GM19452 (cell line): ENCODE measurements at regions not wholly inside any gene's neighbourhood (a gene's known extent, or its start where the extent isn't known, plus 50 kb on each side); places are given as distances from the start of the nearest gene placed in this dataset.
"Not testable (repeated sequence)": the region's sequence is repeated elsewhere in the genome, so short reads cannot be mapped to it uniquely, and the experiment has no call there.

Experiments
- ATAC-seq: cut with Tn5 transposase; IDR thresholded peaks from one replicate; pipeline ENCODE4 v1.9.1; 2021; ENCODE audit not compliant: unreplicated experiment

DNA sequence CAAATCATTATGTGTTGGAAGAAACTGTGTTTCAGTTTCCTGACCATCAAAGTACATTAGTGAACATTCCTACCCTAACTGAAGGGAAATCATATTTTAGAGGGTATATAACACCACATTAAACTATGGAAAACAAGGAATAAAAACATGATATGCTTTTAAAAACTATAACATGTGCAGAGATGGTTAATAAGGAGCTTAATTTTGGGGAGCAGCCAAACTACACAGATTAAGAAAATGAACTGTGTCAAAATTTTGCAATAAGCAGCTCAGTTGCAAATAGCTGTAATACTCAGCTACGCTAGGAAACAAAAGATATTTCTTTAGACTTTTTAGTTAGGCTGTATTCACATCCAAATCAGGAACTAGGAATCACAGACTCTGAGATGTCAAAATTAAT is 1115.7 kb upstream of the CELF2 start:
- ATAC-seq = no peak

DNA sequence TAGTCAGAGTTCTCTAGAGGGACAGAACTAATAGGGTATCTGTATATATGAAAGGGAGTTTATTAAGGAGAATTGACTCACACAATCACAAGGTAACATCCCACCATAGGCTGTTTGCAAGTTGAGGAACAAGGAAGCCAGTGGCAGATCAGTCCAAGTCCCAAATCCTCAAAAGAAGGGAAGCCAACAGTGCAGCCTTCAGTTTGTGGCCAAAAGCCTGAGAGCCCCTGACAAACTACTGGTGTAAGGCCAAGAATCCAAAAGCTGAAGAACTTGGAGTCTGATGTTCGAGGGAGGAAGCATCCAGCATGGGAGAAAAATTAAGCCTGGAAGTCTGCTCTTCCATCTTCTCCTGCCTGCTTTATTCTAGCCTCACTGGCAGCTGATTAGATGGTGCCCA is 1107.2 kb upstream of the CELF2 start:
- ATAC-seq = no peak

DNA sequence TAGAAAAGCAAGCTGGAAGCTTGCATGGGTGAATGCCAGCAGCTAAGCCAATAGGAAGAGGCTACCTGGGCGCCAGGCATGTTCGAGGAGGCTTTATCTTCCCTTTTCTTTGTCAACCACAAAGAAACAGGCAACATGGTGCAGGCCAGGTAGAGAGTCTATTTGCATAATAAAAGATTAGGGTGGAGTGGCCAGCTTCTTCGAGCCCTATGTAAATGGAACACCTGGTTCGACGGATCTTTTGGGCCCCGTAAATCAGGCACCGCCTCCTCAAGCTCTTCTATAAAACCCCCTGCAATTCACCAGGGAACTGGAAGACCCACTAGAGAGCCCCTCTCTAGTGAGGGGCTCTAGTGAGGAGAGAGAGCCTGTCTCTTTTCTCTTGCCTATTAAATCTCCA is 1106.2 kb upstream of the CELF2 start:
- no peak for ATAC-seq

DNA sequence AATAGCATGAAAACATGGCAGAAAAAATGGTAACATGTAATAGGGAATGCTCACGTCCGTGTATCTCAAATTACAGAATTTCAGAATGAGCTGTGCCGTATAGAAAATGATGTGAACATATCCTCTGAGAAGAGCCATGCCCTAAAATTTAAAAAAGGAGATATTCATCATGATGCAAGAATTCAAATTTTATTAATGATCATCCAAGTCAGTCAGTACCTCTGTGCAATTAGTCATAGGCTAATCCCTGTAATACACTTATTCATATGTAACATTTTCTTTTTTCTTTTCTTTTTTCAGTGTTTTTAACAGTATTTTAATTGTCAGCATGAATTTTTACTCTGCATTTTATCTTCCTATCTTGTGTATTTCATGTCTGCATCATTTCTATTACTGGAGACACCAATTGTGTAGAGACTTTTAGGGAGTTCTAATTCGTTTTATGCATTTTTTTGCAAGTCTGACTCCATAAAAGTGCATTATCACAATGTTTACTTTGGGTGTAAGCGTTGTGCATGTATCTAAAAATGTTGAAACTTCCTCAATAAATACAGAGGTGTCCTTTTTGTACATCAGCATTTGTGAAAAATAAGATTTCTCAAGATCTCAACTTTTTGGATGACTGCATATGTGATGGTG is 1103.7 kb upstream of the CELF2 start:
- ATAC-seq = no peak

DNA sequence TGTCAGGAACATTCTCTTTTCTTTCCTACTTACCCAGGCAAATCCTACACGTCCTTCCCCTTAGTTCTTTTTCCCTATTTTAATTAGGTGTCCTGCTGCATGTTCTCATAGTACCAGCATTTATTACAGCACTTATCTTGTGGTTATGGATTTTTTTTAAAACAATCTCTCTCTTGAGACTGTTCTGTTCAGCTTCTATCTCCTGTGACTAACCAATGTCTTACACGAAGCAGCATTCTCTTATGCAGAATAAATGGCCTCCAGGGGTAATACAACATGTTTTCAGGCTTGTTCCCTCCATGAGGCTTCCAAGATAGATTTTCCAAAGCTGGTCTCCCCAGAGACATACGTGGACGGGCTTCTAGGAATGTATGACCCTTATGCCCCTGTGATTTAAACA is 1096.1 kb upstream of the CELF2 start:
- ATAC-seq = no peak

DNA sequence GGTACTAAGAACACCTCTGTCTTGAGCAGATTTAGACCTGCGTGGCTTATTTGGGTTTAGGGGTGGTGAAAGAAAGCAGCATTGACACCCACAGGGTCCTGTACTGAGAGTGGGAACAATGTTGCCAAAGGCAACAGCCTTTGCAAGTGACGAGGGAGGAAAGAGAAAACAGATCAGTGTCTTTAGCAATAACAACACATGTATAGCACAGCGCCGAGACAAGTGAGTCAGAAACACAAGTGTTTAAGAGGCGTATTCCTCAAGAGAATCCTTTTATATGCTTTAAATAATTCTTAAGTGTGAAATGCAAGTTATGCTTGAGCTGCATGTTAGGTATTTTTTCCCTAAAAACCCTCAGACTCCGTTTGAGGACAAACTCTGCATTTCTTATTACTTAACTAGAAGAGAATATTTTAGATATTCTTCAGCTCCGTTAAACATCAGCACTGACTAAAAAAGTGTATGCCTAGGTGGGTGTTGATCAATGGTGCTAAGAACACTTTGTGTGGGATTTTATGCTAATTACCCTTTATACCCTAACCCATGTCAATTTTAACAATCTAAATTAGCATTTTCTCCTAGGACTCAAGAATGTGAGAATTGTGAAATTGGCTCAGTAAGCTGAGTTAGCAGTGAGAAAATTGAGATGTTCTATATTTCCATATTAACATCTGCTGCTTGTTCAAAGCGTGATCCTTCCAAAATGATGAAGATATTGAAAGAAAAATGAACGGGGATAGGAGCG is 1095.4 kb upstream of the CELF2 start:
- no peak for ATAC-seq

DNA sequence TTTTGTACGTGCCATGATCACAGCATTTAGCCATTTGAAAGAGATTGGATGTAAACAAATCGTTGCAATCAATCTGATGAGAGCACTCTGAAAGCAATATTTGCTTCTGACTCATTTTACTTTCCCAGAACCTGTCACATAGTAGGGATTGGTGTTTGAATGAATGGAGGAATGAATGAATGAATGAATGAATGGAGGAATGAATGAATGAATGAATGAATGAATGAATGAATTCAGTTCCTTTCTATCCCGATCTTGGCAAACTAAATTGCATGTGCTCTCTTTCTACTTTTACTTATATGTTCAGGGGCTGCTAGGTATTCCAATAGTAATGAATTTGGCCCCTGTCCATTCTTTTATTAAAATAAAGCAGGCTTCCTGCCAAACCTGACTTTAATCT is 1091.7 kb upstream of the CELF2 start:
- no peak for ATAC-seq

DNA sequence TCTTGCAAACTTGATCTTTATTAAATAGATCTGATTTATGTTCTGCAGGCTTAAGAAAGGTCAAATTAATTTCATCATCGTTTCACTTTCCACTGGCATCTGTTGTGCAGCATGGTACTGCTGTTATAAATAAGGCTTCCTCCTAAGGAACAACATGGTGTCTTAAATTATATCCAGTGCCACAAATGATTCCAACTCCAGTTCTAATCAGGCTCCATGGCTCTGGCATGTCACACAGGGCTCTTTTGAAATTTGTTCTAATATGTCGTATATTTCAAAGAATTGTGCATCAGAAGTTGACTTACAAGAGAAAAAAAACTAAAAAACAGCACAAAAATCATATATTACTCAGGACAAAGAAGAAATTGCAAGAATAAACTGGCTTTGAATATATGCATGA is 1090.8 kb upstream of the CELF2 start:
- no peak for ATAC-seq

DNA sequence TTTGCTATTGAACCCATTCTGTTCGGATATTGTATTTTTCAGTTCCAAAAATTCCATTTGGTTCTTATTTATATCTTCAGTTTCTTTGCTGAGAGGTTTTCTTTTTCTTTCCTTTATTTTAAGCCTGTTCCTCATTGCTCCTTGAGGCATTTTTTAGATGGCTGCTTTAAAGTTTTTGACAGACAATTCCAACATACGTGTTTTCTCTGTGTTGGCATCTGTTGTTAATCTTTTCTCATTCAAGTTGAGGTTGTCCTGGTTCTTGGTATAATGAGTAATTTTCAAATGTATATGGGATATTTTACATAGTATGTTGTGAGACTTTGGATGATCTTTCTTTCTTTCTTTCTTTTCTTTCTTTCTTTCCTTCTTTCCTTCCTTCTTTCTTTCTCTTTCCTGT is 1078.0 kb upstream of the CELF2 start:
- ATAC-seq = no peak

DNA sequence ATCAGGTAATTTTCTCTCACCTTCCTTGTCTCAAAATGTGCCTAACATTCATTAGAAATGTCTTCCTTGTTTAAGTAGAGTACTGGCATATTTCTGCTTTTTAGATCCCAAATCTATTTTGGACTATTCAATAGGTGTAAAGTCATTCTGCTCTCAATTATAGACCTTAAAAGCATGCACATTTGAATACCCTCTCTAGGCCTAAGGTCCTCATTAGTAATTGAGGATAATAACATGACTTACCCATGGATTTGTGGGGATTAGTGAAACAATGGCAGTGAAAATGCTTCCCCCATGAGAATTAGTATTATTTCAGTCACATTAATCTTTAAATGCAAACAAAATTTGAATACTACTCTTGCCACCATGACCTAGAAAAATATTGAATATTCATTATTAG is 1073.0 kb upstream of the CELF2 start:
- ATAC-seq = no peak

DNA sequence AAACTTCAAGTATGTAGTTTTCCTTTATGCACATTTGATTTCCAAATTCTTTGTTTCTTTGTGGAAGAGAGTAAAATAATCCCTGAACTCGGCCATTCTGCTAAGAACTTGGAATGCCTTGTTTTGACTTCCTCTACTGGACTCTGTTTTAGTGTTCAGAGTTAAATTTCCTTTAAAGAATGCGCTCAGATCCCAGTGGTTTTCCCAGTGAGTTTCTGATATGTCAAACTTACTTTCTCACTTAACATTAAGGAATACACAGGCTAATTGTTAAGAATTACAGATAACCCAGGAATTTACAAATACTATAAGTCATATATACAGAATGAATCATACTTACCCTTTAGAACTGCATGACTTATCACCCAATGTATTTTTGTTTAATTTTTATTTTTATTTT is 1067.6 kb upstream of the CELF2 start:
- no peak for ATAC-seq

DNA sequence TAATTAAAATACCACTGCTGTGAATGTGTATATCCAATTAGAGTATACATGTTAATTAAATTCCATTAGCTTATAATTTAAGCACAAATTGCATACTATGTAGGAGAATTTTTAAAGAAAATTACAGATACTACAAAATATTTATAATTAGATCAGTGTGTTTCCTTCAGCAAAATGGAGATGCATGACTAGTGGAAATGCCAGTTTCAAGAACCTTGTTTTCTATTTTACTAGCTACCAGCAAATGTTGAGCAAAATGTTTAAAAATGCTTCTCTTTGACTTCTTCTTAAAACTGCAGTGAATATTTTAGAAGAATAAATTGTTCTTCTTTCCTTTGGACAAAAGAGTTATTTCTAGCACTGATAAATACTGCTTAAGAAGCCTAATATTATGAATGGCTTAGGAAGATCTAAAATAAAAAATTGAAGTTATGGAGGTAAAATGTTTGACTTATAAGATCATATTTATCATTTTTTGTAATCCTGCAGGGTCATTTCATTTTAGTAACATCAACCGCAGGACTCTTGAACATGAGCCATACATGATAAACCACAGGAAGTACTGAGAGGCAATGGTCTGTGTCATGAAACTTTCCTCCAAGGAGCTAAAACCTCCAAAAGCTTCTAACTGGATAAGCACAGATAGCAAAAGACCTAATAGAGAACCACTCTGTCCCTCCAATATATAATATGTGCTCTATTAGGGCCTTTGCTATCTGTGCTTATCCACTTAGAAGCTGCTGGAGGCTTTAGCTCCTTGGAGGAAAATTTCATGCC is 1066.0 kb upstream of the CELF2 start:
- ATAC-seq = no peak

DNA sequence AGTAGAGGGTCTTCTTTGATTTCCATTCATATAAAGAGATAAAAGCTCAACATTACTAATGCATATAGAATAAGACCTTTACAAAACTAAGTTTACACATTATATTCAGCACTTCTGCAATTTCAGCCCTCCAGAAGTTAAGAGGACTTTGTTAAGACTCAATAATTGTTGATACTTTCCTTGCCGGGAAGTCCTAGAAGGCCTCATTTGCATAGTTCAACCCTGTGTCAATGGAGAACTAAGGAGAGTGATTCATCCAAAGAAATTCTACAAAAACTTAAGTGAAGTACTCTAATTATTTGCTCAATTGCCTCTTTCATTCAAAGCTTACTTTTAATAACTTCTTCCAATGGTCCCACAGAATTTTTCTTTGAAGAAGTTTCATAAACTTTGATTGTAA is 1060.3 kb upstream of the CELF2 start:
- ATAC-seq = no peak

DNA sequence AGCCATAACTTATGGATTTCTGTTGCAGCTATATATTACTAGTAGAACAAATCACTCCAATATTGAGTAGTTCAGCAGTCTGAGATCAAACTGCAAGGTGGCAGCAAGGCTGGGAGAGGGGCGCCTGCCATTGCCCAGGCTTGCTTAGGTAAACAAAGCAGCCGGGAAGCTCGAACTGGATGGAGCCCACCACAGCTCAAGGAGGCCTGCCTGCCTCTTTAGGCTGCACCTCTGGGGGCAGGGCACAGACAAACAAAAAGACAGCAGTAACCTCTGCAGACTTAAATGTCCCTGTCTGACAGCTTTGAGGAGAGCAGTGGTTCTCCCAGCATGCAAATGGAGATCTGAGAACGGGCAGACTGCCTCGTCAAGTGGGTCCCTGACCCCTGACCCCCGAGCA is 1059.8 kb upstream of the CELF2 start:
- not testable (repeated sequence) for ATAC-seq

DNA sequence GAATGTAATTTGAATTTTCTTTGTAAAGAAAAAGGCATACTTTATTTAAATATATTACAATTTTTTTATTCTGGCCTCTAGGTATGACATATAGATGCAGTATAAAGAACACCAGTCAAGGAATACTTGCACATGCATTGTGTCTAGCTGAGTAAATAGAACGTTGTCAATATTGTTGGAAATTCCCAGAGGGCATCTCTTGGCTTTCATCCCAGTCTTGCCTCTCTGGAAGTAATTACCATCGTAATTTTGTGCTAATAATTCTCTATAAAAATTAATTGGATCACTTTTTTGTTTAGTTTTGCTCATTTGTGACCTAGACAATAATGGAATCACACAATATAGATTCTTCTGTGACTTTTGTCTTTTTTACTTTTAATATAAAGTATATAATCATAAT is 1052.3 kb upstream of the CELF2 start:
- no peak for ATAC-seq

DNA sequence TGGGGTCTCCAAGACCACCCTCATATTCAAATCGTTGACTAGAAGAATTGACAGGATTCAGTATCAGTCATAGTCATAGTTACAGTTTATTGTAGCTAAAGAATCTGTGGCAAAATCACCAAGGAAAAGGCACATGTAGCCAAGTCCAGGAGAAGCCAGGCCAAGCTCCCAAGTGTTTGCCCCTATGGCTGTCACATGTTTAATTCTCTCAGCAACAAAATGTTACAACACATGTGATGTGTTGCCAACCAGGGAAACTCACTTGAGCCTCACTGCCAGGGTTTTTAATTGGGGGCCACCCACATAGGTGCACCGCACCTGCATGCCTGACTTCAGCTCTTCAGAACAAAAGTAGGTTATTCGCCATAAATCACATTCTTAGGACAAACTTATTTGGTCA is 1030.9 kb upstream of the CELF2 start:
- ATAC-seq = no peak

DNA sequence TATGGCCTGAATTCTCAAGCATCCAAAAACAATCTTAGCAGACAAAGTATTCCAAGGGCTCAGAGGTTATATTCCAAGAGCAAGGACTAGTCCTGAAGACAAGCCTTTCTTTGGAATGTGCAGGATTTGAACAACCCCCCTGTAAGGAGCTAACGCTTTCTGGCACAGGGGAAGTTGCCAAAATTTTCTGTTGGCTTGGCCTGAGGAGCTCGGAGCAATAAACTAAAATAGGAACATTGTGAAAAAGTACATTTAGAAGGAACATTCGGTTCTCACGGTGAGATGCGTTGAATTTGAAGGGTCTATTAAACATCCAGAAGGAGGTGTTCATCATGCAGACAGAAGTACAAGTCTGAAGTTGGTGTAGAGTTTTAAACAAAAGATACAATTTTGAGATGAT is 1030.5 kb upstream of the CELF2 start:
- no peak for ATAC-seq

DNA sequence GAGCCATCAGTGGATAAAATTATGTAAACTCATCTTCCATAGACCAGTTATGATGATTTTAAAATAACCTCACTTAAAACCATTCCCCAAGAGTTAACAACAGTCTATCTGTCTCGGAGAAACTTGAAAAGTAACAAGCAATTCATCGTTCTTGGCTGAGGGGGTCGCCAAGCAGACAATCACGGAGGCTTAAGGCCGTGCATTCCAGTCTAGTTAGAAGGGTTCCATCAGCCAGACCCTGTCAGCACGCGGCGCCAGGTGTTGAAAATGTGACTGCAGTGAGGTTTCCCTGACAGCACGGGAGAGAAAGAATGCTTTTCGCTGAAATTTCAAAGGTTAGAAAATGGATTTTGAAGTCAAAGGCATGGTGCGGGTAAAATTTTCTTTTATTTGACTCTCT is 1025.0 kb upstream of the CELF2 start:
- no peak for ATAC-seq

DNA sequence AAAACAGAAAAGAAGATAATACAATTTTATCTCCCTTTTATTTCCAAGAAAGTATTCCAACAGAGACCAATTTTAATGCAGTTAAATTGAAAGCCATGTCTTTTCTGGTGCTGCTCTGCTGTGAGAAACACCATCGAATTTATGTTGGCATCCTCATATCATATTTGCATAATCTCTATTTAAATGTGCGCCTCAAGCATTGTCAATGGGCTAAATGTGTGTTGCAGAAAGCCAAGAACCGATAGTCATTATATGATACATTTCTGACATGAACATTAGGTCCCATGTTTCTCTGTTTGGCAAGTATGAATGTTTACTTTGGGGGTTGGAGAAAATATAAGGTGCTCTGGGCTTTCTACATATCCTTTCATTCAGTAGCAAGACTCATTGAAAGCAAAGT is 1023.5 kb upstream of the CELF2 start:
- ATAC-seq = no peak

DNA sequence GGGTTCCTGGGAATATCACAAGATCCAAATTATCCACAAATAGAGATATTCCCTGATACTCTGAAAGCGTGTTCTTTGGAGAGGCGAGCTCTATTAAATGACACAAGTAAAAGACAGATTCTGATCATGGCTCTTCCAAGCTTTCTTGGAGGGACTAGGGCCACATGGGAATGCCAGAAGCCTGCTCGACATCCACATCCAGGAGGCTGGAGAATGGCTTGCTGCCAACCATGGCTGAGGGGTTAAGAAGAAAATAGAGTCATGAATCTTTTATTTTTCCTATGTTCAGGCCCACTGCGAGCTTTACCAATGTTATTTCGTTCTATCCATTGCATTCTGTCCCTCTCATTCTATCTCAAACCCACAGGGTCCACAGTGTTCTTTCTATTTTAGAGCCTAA is 1018.0 kb upstream of the CELF2 start:
- no peak for ATAC-seq

DNA sequence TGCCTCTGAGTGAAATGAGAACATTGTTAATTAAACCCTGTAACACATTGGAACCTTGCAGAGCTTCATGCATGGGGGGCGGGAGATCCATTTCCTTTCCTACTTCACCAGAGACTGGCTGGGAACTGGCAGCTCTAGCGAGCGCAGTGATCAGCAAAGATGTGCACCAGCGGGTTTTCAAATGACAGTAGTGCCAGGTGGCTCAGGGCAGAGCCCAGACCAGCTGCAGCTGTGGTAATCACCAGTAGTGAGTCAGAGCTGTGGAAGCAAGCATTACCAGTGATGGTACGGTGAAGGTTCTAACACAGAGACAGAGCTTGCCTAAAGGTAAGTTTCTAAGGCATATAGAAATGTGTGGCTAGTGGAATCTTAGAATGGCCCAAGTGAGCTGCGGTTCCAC is 1009.7 kb upstream of the CELF2 start:
- ATAC-seq = no peak

DNA sequence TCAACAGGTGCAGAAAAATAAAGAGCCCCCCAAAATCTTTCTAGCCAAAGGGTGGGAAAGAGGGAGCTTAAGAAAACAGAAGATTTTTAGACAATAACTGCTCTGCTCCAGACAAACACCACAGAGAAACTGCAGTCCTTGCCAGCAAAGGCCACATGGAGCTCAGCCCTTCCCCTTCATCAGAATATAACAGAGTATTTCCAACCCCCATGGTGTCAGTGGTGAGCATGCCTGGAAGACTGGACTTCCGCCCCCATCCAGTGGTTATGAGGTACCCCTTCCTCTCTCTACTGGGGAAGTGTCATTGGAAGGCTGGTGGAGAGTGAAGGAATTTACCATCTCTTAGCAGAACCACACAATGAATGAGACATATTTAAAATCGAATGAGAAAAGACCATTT is 1007.3 kb upstream of the CELF2 start:
- ATAC-seq = no peak
